K562 (cell line): ENCODE measurements at regions not wholly inside any gene's neighbourhood (a gene's known extent, or its start where the extent isn't known, plus 50 kb on each side); places are given as distances from the start of the nearest gene placed in this dataset.

Experiments
- ATAC-seq: fragments of 200-7000 bp; cut with Tn5 transposase; 3 replicates; pipeline ENCODE4 v1.9.1; 2020; ENCODE audit warnings: moderate library complexity
- BruUV-seq: library from RNA; stranded (reverse); fragments of 400-500 nt; replicated peaks from 2 replicates; lab custom pipeline; 2021; lab: Mats Ljungman, UMichigan
- CTCF ChIA-PET: fragments of 300-600 bp; formaldehyde crosslinking; extraction: SDS; loops from one replicate; lab custom pipeline; 2021; ENCODE audit warnings: low intra/inter-chr PET ratio; lab: Yijun Ruan, JAX
- POLR2A ChIA-PET: fragments of 300-600, 350-650 bp; sonication (Branson Sonifier 250); formaldehyde crosslinking; extraction: SDS; loops from one replicate; lab custom pipeline; 2021; ENCODE audit warnings: antibody characterized with exemption, inconsistent platforms; lab: Yijun Ruan, JAX
- DNase-seq, 4 experiments: peaks; one replicate each; pipeline versions ENCODE4 v3.0.0 to v3.0.0-alpha.2; 2011 to 2018; ENCODE audit warnings: low spot score in 3 of 4, mixed read lengths in 3 of 4; ENCODE audit errors: extremely low read depth in 1 of 4
- FAIRE-seq: peaks from 2 replicates; lab custom pipeline; 2011; peaks lifted over from hg19 to GRCh38; lab: Jason Lieb, UNC
- H2AFZ ChIP-seq: 2 replicates; pipeline ENCODE4 v1.6.0; 2011; ENCODE audit warnings: low read depth, low read length, control low read depth, inconsistent platforms
- H3K27ac ChIP-seq: fragments of 200-600 bp; 3 replicates; pipeline ENCODE4 v1.8.0; 2011; ENCODE audit warnings: low read depth, mild to moderate bottlenecking, control low read depth, inconsistent platforms, low read length, moderate library complexity, mixed read lengths; ENCODE audit errors: extremely low read depth
- H3K27me3 ChIP-seq, 2 experiments: fragments of 300-600 bp in 1 of 2; 2 replicates in 1 of 2; 3 replicates in 1 of 2; pipeline versions ENCODE4 v1.6.0 to v1.8.0; 2011; ENCODE audit warnings: inconsistent platforms in 2 of 2, low read length in 2 of 2, mild to moderate bottlenecking in 1 of 2, mixed read lengths in 1 of 2, moderate library complexity in 1 of 2; ENCODE audit not compliant: control insufficient read depth in 2 of 2, insufficient read depth in 2 of 2
- H3K36me3 ChIP-seq: fragments of 300-600 bp; 3 replicates; pipeline ENCODE4 v1.8.0; 2011; ENCODE audit warnings: mild to moderate bottlenecking, low read length, inconsistent platforms; ENCODE audit not compliant: control insufficient read depth, insufficient read depth
- H3K4me1 ChIP-seq, 2 experiments: fragments of 200-600 bp in 1 of 2; replicated peaks in 1 of 2; 2 replicates in 1 of 2; 3 replicates in 1 of 2; pipeline versions ENCODE4 v1.5.1 to v1.8.0; 2011; ENCODE audit warnings: inconsistent platforms in 2 of 2, low read length in 2 of 2, mild to moderate bottlenecking in 1 of 2, mixed read lengths in 1 of 2, moderate library complexity in 1 of 2; ENCODE audit not compliant: control insufficient read depth in 2 of 2, insufficient read depth in 2 of 2
- H3K4me2 ChIP-seq: 2 replicates; pipeline ENCODE4 v1.6.1; 2011; ENCODE audit warnings: low read length, control low read depth, inconsistent platforms, mixed read lengths; ENCODE audit not compliant: insufficient read depth
- H3K4me3 ChIP-seq: fragments of 200-600 bp; sonication (generic), shearing (Covaris generic); 2 replicates; pipeline ENCODE4 v1.5.1; 2016; ENCODE audit warnings: control low read depth, inconsistent platforms
- H3K79me2 ChIP-seq: fragments of 200-600 bp; 3 replicates; pipeline ENCODE4 v1.8.0; 2011; ENCODE audit warnings: low read length, inconsistent platforms; ENCODE audit not compliant: control insufficient read depth, insufficient read depth
- H3K9ac ChIP-seq, 2 experiments: 2 replicates each; pipeline versions ENCODE4 v1.6.0 to v1.6.1; 2011; ENCODE audit warnings: low read depth in 2 of 2, low read length in 2 of 2, control low read depth in 1 of 2, inconsistent platforms in 1 of 2, mild to moderate bottlenecking in 1 of 2, mixed read lengths in 1 of 2; ENCODE audit not compliant: insufficient read depth in 1 of 2
- H3K9me1 ChIP-seq: one replicate; pipeline ENCODE4 v1.6.0; 2011; ENCODE audit warnings: inconsistent platforms, mild to moderate bottlenecking, low read length, moderate library complexity; ENCODE audit not compliant: control insufficient read depth, insufficient read depth
- H3K9me3 ChIP-seq: replicated peaks from 2 replicates; pipeline ENCODE4 v1.5.1; 2011; ENCODE audit warnings: low read depth, low read length, inconsistent platforms; ENCODE audit not compliant: control insufficient read depth, insufficient read depth
- H4K20me1 ChIP-seq: replicated peaks from 2 replicates; pipeline ENCODE4 v1.6.1; 2011; ENCODE audit warnings: low read length, inconsistent platforms, mixed read lengths; ENCODE audit not compliant: control insufficient read depth, insufficient read depth
- ADNP ChIP-seq: fragments of 200-800 bp; sonication (Bioruptor generic); IDR thresholded peaks from 2 replicates; pipeline ENCODE4 v1.6.1; 2016; ENCODE audit warnings: missing genetic modification characterization, missing compliant biosample characterization
- BCL6 ChIP-seq: fragments of 250-450 bp; sonication (Bioruptor Pico); IDR thresholded peaks from 2 replicates; pipeline ENCODE4 v1.4.0; 2020
- CREB1 ChIP-seq, 2 experiments: sonication (generic) in 1 of 2; formaldehyde crosslinking in 1 of 2; IDR thresholded peaks; 2 replicates each; pipeline versions ENCODE4 v1.6.1 to v1.8.0; 2012 to 2022; ENCODE audit warnings: inconsistent platforms in 1 of 2, mild to moderate bottlenecking in 1 of 2, missing genetic modification reagents in 1 of 2, moderate library complexity in 1 of 2
- ERF ChIP-seq: fragments of 450-650 bp; formaldehyde crosslinking; IDR thresholded peaks from 2 replicates; pipeline ENCODE4 v1.4.0; 2020; ENCODE audit warnings: mild to moderate bottlenecking, mixed read lengths
- FOSL1 ChIP-seq: fragments of 200-800 bp; sonication (Bioruptor generic); conservative IDR thresholded peaks from 2 replicates; pipeline ENCODE4 v1.6.1; 2016; ENCODE audit warnings: missing genetic modification characterization, missing compliant biosample characterization
- MCM7 ChIP-seq, 2 experiments: fragments of 450-650 bp; IDR thresholded peaks; 2 replicates each; pipeline ENCODE4 v1.6.1; 2016 to 2018
- RBM25 ChIP-seq: fragments of 200-400 bp; formaldehyde crosslinking; IDR thresholded peaks from 2 replicates; pipeline ENCODE4 v1.6.1; 2018; ENCODE audit warnings: low read length, low read depth, moderate library complexity; ENCODE audit not compliant: severe bottlenecking
- SOX6 ChIP-seq: fragments of 450-650 bp; IDR thresholded peaks from 2 replicates; pipeline ENCODE4 v1.6.1; 2014; ENCODE audit warnings: mild to moderate bottlenecking
- TAF9B ChIP-seq: fragments of 450-650 bp; IDR thresholded peaks from 2 replicates; pipeline ENCODE4 v1.6.1; 2018; ENCODE audit warnings: mild to moderate bottlenecking; ENCODE audit not compliant: partially characterized antibody
- TFE3 ChIP-seq: fragments of 450-650 bp; formaldehyde crosslinking; IDR thresholded peaks from 2 replicates; pipeline ENCODE4 v1.4.0; 2020; ENCODE audit warnings: mild to moderate bottlenecking, mixed read lengths
- WHSC1 ChIP-seq: IDR thresholded peaks from one replicate; pipeline ENCODE4 v1.6.1; 2012; ENCODE audit warnings: low read length, control low read depth, inconsistent platforms
- ZNF134 ChIP-seq: fragments of 250-450 bp; sonication (Bioruptor Pico); conservative IDR thresholded peaks from 2 replicates; pipeline ENCODE4 v1.4.0; 2020
- WGBS: fragments of 100-300 bp; shearing (Covaris generic); methylation state at CpG from one replicate; pipeline ENCODE4 v1.1.6; 2016; ENCODE audit warnings: low coverage, mixed read lengths; ENCODE audit not compliant: insufficient coverage; ENCODE audit errors: missing lambda C conversion rate; 5-methylcytosine and 5-hydroxymethylcytosine counted together
- in situ Hi-C: fragments of 300-500 bp; cut with MboI; formaldehyde crosslinking; loops from 4 replicates; pipeline ENCODE4 v1.15.0; 2018; ENCODE audit warnings: inconsistent platforms, mixed read lengths
- intact Hi-C: fragments of 100-400 bp; cut with micrococcal nuclease; formaldehyde crosslinking; loops from 2 replicates; pipeline ENCODE4 v1.14.2; 2022
- TF ChIP-seq, protein P1 (sequence below), 2 experiments: fragments of 450-650 bp in 1 of 2; sonication (generic) in 1 of 2; formaldehyde crosslinking; conservative IDR thresholded peaks; 2 replicates each; pipeline versions ENCODE4 v1.4.0 to v1.8.1; 2020 to 2022; ENCODE audit warnings: mild to moderate bottlenecking in 1 of 2, missing genetic modification reagents in 1 of 2
- TF ChIP-seq, protein P2 (sequence below): sonication (generic); formaldehyde crosslinking; IDR thresholded peaks from 2 replicates; pipeline ENCODE4 v1.8.0; 2022; ENCODE audit warnings: mild to moderate bottlenecking, missing genetic modification reagents, borderline replicate concordance

DNA sequence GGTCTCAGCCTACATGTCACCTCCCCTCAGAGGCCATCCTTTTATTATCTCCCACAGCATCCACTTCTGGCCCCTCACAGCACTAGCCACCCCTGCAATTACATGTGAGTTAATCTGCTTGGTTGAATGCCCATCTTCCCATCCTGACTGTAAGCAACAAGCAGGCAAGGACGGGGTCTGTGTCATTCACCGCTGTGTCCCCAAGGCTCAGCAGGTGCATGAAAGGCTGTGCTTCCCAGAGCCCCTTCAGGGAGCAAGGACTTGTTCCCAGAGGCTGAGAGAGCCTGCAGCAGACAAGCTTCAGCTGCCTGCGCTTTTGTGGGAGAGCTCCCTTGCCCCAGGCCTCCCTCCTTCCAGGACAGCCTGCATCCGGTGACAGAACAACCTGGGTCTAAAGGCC, 172.7 kb upstream of the GSC start:
- 0% methylated on average over 4 of the region's 4 CpGs for WGBS
- peaks cover 0 to 13% of the 10 kb centered on the region in 2 experiments; a peak in 2 of 5 replicates for H3K27me3 ChIP-seq
- H3K27ac ChIP-seq, result no peak overlapping the region
- H4K20me1 ChIP-seq, result no peaks in the 10 kb centered on the region
- intact Hi-C loops, result no loop called here
- no peaks in the 10 kb centered on the region for H3K9me3 ChIP-seq
- H3K4me3 ChIP-seq, result no peak overlapping the region
- TF ChIP-seq, protein P1, sequence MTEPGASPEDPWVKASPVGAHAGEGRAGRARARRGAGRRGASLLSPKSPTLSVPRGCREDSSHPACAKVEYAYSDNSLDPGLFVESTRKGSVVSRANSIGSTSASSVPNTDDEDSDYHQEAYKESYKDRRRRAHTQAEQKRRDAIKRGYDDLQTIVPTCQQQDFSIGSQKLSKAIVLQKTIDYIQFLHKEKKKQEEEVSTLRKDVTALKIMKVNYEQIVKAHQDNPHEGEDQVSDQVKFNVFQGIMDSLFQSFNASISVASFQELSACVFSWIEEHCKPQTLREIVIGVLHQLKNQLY (CRISPR knock-in tag; conservative IDR thresholded peaks at IDR 0.05), result no peak
- TF ChIP-seq CREB1 (IDR thresholded peaks at IDR 0.05) (no peak), CREB1 (CRISPR knock-in tag; IDR thresholded peaks at IDR 0.05) (no peak), ADNP (no peak), WHSC1 (no peak), FOSL1 (no peak)
- H3K9me1 ChIP-seq, result no peaks in the 10 kb centered on the region
- H3K9ac ChIP-seq, result no peak overlapping the region
- no peak overlapping the region for H3K4me2 ChIP-seq
- H3K4me1 ChIP-seq, result no peaks in the 10 kb centered on the region
- H3K79me2 ChIP-seq, result no peaks in the 10 kb centered on the region
- H3K36me3 ChIP-seq, result no peaks in the 10 kb centered on the region
- no peak for DNase-seq
- ATAC-seq, result no peak
- no TSS peak for BruUV-seq
- no peak for FAIRE-seq
- no peak overlapping the region for H2AFZ ChIP-seq
- CTCF ChIA-PET, result no interaction called here
- POLR2A ChIA-PET, result no interaction called here
- in situ Hi-C loops, result no loop called here

DNA sequence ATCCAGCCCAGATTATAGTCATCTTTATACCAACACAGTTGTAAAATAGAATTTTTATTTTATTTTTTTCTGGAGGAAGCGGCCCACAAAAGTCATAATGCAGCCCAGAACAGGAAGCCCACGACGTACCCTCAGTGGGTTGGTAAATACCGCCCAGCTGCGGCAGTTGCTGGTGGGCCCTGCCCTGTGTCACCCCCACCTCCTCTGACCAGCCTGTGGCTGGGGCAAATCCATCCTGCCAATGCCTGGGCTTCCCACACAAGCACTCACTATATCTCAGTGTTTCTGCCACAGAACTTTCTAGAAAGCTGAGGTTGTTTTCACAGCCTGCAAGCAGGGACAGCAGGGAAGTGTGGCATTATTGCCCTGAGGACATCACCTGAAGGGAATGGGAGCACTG, 171.4 kb upstream of the GSC start:
- no CpG with 5 or more reads among the region's 5 CpGs for WGBS
- CTCF ChIA-PET, result no interaction called here
- H3K4me3 ChIP-seq, result no peak overlapping the region
- H3K79me2 ChIP-seq, result no peaks in the 10 kb centered on the region
- no peak overlapping the region for H3K4me2 ChIP-seq
- no peak overlapping the region for H2AFZ ChIP-seq
- H4K20me1 ChIP-seq, result no peaks in the 10 kb centered on the region
- no peaks in the 10 kb centered on the region for H3K36me3 ChIP-seq
- no peak overlapping the region for H3K9ac ChIP-seq
- FAIRE-seq (no peak), DNase-seq (no peak), ATAC-seq (no peak)
- H3K4me1 ChIP-seq, result no peaks in the 10 kb centered on the region
- no peaks in the 10 kb centered on the region for H3K9me1 ChIP-seq
- H3K27me3 ChIP-seq, result peaks cover 0 to 20% of the 10 kb centered on the region in 2 experiments; a peak in 2 of 5 replicates
- no peaks in the 10 kb centered on the region for H3K9me3 ChIP-seq
- intact Hi-C loops, result no loop called here
- no TSS peak for BruUV-seq
- H3K27ac ChIP-seq, result no peak overlapping the region
- POLR2A ChIA-PET, result no interaction called here
- in situ Hi-C loops, result no loop called here
- TF ChIP-seq TFE3 (CRISPR knock-in tag) (no peak), TAF9B (no peak), ERF (CRISPR knock-in tag) (no peak), MCM7 (IDR thresholded peaks at IDR 0.05) (no peak), BCL6 (CRISPR knock-in tag) (no peak), ZNF134 (no peak), SOX6 (no peak), RBM25 (no peak)
- TF ChIP-seq, protein P2, sequence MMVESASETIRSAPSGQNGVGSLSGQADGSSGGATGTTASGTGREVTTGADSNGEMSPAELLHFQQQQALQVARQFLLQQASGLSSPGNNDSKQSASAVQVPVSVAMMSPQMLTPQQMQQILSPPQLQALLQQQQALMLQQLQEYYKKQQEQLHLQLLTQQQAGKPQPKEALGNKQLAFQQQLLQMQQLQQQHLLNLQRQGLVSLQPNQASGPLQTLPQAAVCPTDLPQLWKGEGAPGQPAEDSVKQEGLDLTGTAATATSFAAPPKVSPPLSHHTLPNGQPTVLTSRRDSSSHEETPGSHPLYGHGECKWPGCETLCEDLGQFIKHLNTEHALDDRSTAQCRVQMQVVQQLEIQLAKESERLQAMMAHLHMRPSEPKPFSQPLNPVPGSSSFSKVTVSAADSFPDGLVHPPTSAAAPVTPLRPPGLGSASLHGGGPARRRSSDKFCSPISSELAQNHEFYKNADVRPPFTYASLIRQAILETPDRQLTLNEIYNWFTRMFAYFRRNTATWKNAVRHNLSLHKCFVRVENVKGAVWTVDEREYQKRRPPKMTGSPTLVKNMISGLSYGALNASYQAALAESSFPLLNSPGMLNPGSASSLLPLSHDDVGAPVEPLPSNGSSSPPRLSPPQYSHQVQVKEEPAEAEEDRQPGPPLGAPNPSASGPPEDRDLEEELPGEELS, result no peak
